MM.1S (cell line): ENCODE measurements at regions not wholly inside any gene's neighbourhood (a gene's known extent, or its start where the extent isn't known, plus 50 kb on each side); places are given as distances from the start of the nearest gene placed in this dataset.

Experiments used
- EZH2phosphoT487 ChIP-seq: fragments of 300-600 bp; sonication (generic); IDR thresholded peaks from 2 replicates; pipeline ENCODE4 v1.6.1; 2018; ENCODE audit warnings: antibody characterized with exemption, low read length
- TF ChIP-seq, protein P1 (sequence below): fragments of 300-600 bp; sonication (generic); IDR thresholded peaks from 2 replicates; pipeline ENCODE4 v1.5.1; 2016; ENCODE audit warnings: antibody characterized with exemption, low read length, mixed read lengths

- TF ChIP-seq, protein P1, sequence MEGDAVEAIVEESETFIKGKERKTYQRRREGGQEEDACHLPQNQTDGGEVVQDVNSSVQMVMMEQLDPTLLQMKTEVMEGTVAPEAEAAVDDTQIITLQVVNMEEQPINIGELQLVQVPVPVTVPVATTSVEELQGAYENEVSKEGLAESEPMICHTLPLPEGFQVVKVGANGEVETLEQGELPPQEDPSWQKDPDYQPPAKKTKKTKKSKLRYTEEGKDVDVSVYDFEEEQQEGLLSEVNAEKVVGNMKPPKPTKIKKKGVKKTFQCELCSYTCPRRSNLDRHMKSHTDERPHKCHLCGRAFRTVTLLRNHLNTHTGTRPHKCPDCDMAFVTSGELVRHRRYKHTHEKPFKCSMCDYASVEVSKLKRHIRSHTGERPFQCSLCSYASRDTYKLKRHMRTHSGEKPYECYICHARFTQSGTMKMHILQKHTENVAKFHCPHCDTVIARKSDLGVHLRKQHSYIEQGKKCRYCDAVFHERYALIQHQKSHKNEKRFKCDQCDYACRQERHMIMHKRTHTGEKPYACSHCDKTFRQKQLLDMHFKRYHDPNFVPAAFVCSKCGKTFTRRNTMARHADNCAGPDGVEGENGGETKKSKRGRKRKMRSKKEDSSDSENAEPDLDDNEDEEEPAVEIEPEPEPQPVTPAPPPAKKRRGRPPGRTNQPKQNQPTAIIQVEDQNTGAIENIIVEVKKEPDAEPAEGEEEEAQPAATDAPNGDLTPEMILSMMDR: no peak
- no peak for TF ChIP-seq EZH2phosphoT487
Observed at GRCh38 chr7:35988818-35989217, 164.2 kb upstream of the EEPD1 start.
